PFSK-1 (cell line): ENCODE measurements at regions not wholly inside any gene's neighbourhood (a gene's known extent, or its start where the extent isn't known, plus 50 kb on each side); places are given as distances from the start of the nearest gene placed in this dataset.

ENCODE experiments used
- FOXP2 ChIP-seq: optimal IDR thresholded peaks from 2 replicates; pipeline ENCODE3; 2011; ENCODE audit warnings: borderline replicate concordance, control low read depth, inconsistent platforms; ENCODE audit not compliant: insufficient read depth; ENCODE audit errors: extremely low read length, extremely low read depth
- POLR2AphosphoS5 ChIP-seq: IDR thresholded peaks from 2 replicates; pipeline ENCODE4 v1.6.1; 2012; ENCODE audit warnings: low read depth, mild to moderate bottlenecking, control low read depth, low read length, moderate library complexity
- REST ChIP-seq, 2 experiments: IDR thresholded peaks; 2 replicates each; pipeline versions ENCODE4 v1.6.1 to v1.8.0; 2011 to 2012; ENCODE audit warnings: low read depth in 2 of 2, low read length in 2 of 2, control low read depth in 1 of 2, inconsistent platforms in 1 of 2, mild to moderate bottlenecking in 1 of 2, moderate library complexity in 1 of 2; ENCODE audit not compliant: insufficient read depth in 1 of 2
- SIN3A ChIP-seq: IDR thresholded peaks from 2 replicates; pipeline ENCODE4 v1.6.1; 2012; ENCODE audit warnings: mild to moderate bottlenecking, low read length, moderate library complexity, borderline replicate concordance; ENCODE audit not compliant: insufficient read depth
- TAF1 ChIP-seq: IDR thresholded peaks from 2 replicates; pipeline ENCODE4 v1.6.1; 2012; ENCODE audit warnings: low read length, control low read depth, borderline replicate concordance; ENCODE audit not compliant: insufficient read depth

- TF ChIP-seq FOXP2, result no peak
- TF ChIP-seq POLR2AphosphoS5, result no peak
- TF ChIP-seq SIN3A, result no peak
- no peak for TF ChIP-seq REST (IDR thresholded peaks at IDR 0.05; ENCODE audit: insufficient read depth in 1 of 2, low read depth in 2 of 2, low read length in 2 of 2)
- TF ChIP-seq TAF1, result no peak
Measured at GRCh38 chr5:88666761-88667495, 216.1 kb downstream of the MEF2C start.

DNA sequence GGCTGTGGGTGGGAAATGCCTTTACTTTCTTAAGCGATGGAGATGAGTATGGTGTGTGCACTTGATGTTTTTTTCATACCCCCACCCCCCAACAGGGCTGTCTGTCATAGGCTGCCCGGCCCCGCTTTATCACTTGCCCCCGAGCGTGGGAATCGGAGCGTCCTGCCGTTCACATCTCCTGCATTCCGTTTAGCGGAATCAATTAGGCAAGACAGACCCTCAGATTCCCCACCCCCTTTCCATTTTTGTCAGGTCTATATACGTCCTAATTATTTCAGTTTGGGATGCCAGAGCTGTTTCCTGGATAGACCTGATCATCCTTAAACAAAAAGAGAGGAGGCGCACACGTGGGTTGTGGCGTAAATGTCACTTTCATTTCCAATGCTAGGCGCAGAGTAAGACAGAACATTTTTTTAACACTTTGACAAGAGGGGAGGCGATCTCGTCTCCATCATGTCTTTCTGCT lies 217.2 kb downstream of the MEF2C start:
- TF ChIP-seq SIN3A, result no peak
- TF ChIP-seq POLR2AphosphoS5, result no peak
- no peak for TF ChIP-seq TAF1
- TF ChIP-seq REST (IDR thresholded peaks at IDR 0.05; ENCODE audit: insufficient read depth in 1 of 2, low read depth in 2 of 2, low read length in 2 of 2), result no peak
- TF ChIP-seq FOXP2, result no peak

DNA sequence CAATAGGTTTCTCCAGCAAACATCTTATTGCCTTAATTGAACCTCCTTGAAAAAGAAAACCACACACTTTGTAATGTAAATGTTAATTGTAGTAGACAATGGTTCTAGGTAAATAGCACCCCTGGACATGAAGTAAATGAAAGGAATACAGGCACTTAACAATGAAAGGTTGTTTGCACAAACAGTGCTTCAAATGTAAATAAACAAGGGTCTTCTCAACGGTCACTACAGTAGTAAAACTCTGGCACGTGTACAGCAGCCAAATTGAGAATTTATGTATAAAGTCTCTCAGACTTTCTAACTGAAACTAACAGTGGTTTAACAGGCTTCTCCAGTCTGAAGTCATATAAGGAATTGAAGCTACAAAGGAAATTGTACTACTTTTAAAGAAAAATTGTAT lies 218.3 kb downstream of the MEF2C start:
- TF ChIP-seq FOXP2 (no peak), TAF1 (no peak), REST (IDR thresholded peaks at IDR 0.05; ENCODE audit: insufficient read depth in 1 of 2, low read depth in 2 of 2, low read length in 2 of 2) (no peak), SIN3A (no peak)

DNA sequence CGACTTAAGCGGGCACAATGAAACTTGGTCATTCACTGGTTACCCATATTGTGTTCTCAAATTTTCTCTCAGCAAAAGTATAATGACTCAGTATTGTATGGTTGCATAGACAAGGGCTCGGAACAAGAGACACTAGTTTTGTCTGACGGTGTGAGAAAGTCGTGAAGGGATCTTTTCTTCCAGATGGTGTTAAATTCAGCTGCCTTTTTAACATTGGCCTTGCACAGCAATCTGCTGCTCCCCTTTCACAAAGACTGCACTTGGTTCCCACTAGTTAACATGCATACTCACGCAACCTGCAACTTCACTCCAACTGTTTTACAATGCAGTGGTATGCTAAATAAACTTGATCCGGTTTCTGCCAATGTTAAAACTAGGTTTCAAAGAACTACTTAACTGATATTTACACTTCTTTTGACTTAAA lies 219.2 kb downstream of the MEF2C start:
- TF ChIP-seq TAF1 (no peak), SIN3A (no peak)

DNA sequence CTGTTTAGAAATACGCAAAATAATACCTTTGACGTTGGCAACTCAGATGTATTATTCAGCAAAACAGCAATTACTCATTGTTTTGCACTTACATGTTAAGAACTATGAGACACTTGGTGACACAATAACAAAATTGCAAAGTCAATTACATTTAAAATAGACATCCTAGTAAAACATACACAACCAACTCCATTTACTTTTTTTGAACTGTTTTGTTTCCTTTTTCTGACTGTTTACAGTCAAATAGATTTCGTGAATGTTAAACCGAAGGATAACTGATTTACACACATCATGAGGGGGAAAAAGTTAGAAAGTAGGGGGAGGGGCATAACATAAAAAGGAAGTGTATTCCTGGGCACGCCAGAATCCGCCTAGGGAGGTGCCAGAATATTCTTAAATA lies 220.1 kb downstream of the MEF2C start:
- no peak for TF ChIP-seq FOXP2
- no peak for TF ChIP-seq POLR2AphosphoS5
- no peak for TF ChIP-seq TAF1
- TF ChIP-seq SIN3A, result no peak
- no peak for TF ChIP-seq REST (IDR thresholded peaks at IDR 0.05; ENCODE audit: insufficient read depth in 1 of 2, low read depth in 2 of 2, low read length in 2 of 2)
